Neural progenitor cell (in vitro differentiated cells): ENCODE measurements at regions not wholly inside any gene's neighbourhood (a gene's known extent, or its start where the extent isn't known, plus 50 kb on each side); places are given as distances from the start of the nearest gene placed in this dataset.

Source experiments
- DNase-seq: peaks from one replicate; pipeline ENCODE4 v3.0.0-alpha.2; 2016; ENCODE audit warnings: low spot score
- H2AFZ ChIP-seq: fragments of 200-600 bp; sonication (generic); replicated peaks from 2 replicates; pipeline ENCODE4 v1.6.1; 2016; ENCODE audit warnings: antibody characterized with exemption
- H3F3A ChIP-seq: fragments of 200-600 bp; sonication (generic); 2 replicates; pipeline ENCODE4 v1.6.1; 2016; ENCODE audit warnings: antibody characterized with exemption, low read depth
- H3K27ac ChIP-seq: fragments of 200-600 bp; sonication (generic); 2 replicates; pipeline ENCODE4 v1.5.1; 2016; ENCODE audit warnings: mild to moderate bottlenecking
- H3K27me3 ChIP-seq: fragments of 200-600 bp; sonication (generic); 2 replicates; pipeline ENCODE4 v1.6.1; 2016; ENCODE audit warnings: mild to moderate bottlenecking, moderate library complexity
- H3K36me3 ChIP-seq: fragments of 200-600 bp; sonication (generic); 2 replicates; pipeline ENCODE4 v1.5.1; 2016
- H3K4me1 ChIP-seq: fragments of 200-600 bp; sonication (generic); 2 replicates; pipeline ENCODE4 v1.6.1; 2016; ENCODE audit warnings: mixed run types
- H3K4me2 ChIP-seq: fragments of 200-600 bp; sonication (generic); 2 replicates; pipeline ENCODE4 v1.6.1; 2016
- H3K4me3 ChIP-seq: fragments of 200-600 bp; sonication (generic); 2 replicates; pipeline ENCODE4 v1.5.1; 2016
- H3K79me2 ChIP-seq: fragments of 200-600 bp; sonication (generic); 2 replicates; pipeline ENCODE4 v1.6.1; 2016; ENCODE audit warnings: low read depth
- H3K9ac ChIP-seq: fragments of 200-600 bp; sonication (generic); 2 replicates; pipeline ENCODE4 v1.6.1; 2016
- H3K9me3 ChIP-seq: fragments of 200-600 bp; sonication (generic); 2 replicates; pipeline ENCODE4 v1.5.1; 2016; ENCODE audit warnings: low read depth
- H4K20me1 ChIP-seq: fragments of 200-600 bp; sonication (generic); 2 replicates; pipeline ENCODE4 v1.6.1; 2016; ENCODE audit warnings: low read depth
- H3K27ac Mint-ChIP-seq: 3 replicates; pipeline ENCODE4 v1.8.0; 2021; ENCODE audit warnings: mixed read lengths
- H3K27me3 Mint-ChIP-seq: 2 replicates; pipeline ENCODE4 v1.8.0; 2022; ENCODE audit warnings: low read depth, mild to moderate bottlenecking, inconsistent platforms, moderate library complexity, mixed read lengths; ENCODE audit not compliant: insufficient read depth
- H3K36me3 Mint-ChIP-seq: 3 replicates; pipeline ENCODE4 v1.8.0; 2021; ENCODE audit warnings: mixed read lengths
- H3K4me1 Mint-ChIP-seq: 3 replicates; pipeline ENCODE4 v1.8.0; 2021; ENCODE audit warnings: mixed read lengths
- H3K4me3 Mint-ChIP-seq: 3 replicates; pipeline ENCODE4 v1.8.0; 2021; ENCODE audit warnings: mild to moderate bottlenecking, moderate library complexity, mixed read lengths
- H3K9me3 Mint-ChIP-seq: 3 replicates; pipeline ENCODE4 v1.8.0; 2020; ENCODE audit warnings: mixed read lengths
- CTCF ChIP-seq: fragments of 200-600 bp; sonication (generic); IDR thresholded peaks from 2 replicates; pipeline ENCODE4 v1.5.1; 2017; ENCODE audit warnings: antibody characterized with exemption, mild to moderate bottlenecking
- EZH2 ChIP-seq: fragments of 200-600 bp; sonication (generic); IDR thresholded peaks from 2 replicates; pipeline ENCODE4 v1.6.1; 2017; ENCODE audit warnings: antibody characterized with exemption, mild to moderate bottlenecking, moderate library complexity
- EZH2phosphoT487 ChIP-seq: fragments of 200-600 bp; sonication (generic); IDR thresholded peaks from 2 replicates; pipeline ENCODE4 v1.6.1; 2017; ENCODE audit warnings: antibody characterized with exemption

DNA sequence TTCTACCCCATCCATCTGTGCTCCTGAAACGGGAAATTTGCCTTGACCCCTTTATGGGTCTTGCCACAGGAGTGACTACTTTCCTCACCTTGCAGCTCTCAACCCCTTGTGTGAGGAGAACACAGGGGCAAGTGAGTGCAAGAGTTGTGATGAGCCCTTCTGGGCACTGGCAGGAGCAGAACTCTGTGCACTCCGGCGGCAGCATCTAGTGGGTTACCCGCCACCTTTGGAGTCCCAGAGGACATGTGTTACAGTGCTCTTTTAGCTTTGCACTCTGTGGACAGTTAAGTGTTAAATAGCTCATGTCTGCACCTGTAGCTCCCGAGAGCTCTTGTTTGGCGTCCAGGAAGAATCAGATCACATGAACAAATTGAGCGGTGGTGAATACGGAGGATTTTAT is 940.2 kb downstream of the GRIK2 start:
- Histone ChIP-seq H2AFZ (no peak overlapping the region), H3K9ac (no peak overlapping the region), H3K4me3 (no peak overlapping the region), H3K36me3 (no peaks in the 10 kb centered on the region), H3K9me3 (no peaks in the 10 kb centered on the region), H3F3A (no peaks in the 10 kb centered on the region), H3K27ac (no peak overlapping the region), H4K20me1 (no peaks in the 10 kb centered on the region), H3K4me2 (no peak overlapping the region), H3K79me2 (no peaks in the 10 kb centered on the region), H3K27me3 (no peaks in the 10 kb centered on the region), H3K4me1 (no peaks in the 10 kb centered on the region)
- Mint-ChIP-seq H3K9me3 (no peaks in the 10 kb centered on the region), H3K36me3 (no peaks in the 10 kb centered on the region), H3K4me1 (no peaks in the 10 kb centered on the region), H3K4me3 (no peak overlapping the region), H3K27ac (no peak overlapping the region), H3K27me3 (no peaks in the 10 kb centered on the region)
- no peak for DNase-seq
- TF ChIP-seq EZH2phosphoT487 (no peak), EZH2 (no peak), CTCF (no peak)

GRCh38 chr6:102327697-102328225 is 934.3 kb downstream of the GRIK2 start:
- H3K4me1 ChIP-seq: no peaks in the 10 kb centered on the region
- no peaks in the 10 kb centered on the region for H3K9me3 Mint-ChIP-seq

DNA sequence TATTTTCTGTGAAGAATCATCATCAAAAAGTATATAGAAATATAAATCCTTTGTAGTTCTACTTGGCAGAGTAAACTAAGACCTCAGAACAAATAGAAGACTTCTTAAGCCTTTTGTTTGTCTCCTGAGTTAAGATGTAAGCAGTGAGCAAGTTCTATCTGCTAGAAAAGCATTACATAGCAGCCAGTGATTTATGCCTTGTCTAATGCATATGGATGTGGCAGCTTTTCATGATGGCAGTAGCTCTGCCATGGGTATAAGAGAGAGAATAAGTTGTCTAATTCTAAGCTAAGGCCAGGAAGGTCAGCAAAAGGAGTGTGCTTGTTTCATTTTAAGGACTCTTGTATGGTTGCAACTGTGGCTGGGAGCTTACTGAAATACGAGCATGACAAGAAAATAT is 920.2 kb downstream of the GRIK2 start:
- Histone ChIP-seq H3K79me2 (no peaks in the 10 kb centered on the region), H3K4me3 (no peak overlapping the region), H3K27ac (no peak overlapping the region), H3K9ac (no peak overlapping the region), H4K20me1 (no peaks in the 10 kb centered on the region), H3K4me1 (no peaks in the 10 kb centered on the region), H3K27me3 (no peaks in the 10 kb centered on the region), H3K4me2 (no peak overlapping the region), H3F3A (no peaks in the 10 kb centered on the region), H3K9me3 (no peaks in the 10 kb centered on the region), H2AFZ (no peak overlapping the region), H3K36me3 (no peaks in the 10 kb centered on the region)
- Mint-ChIP-seq H3K27me3 (no peaks in the 10 kb centered on the region), H3K4me3 (no peak overlapping the region), H3K36me3 (no peaks in the 10 kb centered on the region), H3K27ac (no peak overlapping the region), H3K4me1 (peaks cover 3% of the 10 kb centered on the region), H3K9me3 (peaks cover 2% of the 10 kb centered on the region)
- no peak for DNase-seq
- no peak for TF ChIP-seq CTCF
- no peak for TF ChIP-seq EZH2phosphoT487
- TF ChIP-seq EZH2: no peak

More at GRCh38 chr6:102327697-102328225, 934.3 kb downstream of the GRIK2 start:
- no peaks in the 10 kb centered on the region for H3K79me2 ChIP-seq
- Mint-ChIP-seq H3K4me1 (no peaks in the 10 kb centered on the region), H3K27me3 (no peaks in the 10 kb centered on the region), H3K4me3 (no peak overlapping the region), H3K27ac (no peak overlapping the region), H3K36me3 (no peaks in the 10 kb centered on the region)
- no peaks in the 10 kb centered on the region for H3K36me3 ChIP-seq
- H3F3A ChIP-seq: no peaks in the 10 kb centered on the region
- no peak overlapping the region for H3K4me2 ChIP-seq
- H3K27me3 ChIP-seq: no peaks in the 10 kb centered on the region
- H3K9ac ChIP-seq: no peak overlapping the region
- H3K27ac ChIP-seq: no peak overlapping the region
- H3K4me3 ChIP-seq: no peak overlapping the region
- H3K9me3 ChIP-seq: no peaks in the 10 kb centered on the region
- no peaks in the 10 kb centered on the region for H4K20me1 ChIP-seq
- H2AFZ ChIP-seq: no peak overlapping the region
- no peak for DNase-seq
- TF ChIP-seq CTCF (no peak), EZH2 (no peak), EZH2phosphoT487 (no peak)
